Vagina (tissue), 2 donors: ENCODE measurements at regions not wholly inside any gene's neighbourhood (a gene's known extent, or its start where the extent isn't known, plus 50 kb on each side); places are given as distances from the start of the nearest gene placed in this dataset.

ENCODE experiments used
- DNase-seq, 2 donors: peaks; one replicate each; pipeline ENCODE4 v3.0.0-alpha.2; 2017; ENCODE audit errors: extremely low spot score in 2 of 2
- H3K27ac ChIP-seq: fragments of 200-600 bp; sonication (generic); one replicate; pipeline ENCODE4 v1.5.1; 2019
- H3K27me3 ChIP-seq: fragments of 200-600 bp; sonication (generic); one replicate; pipeline ENCODE4 v1.5.1; 2019
- H3K36me3 ChIP-seq, 2 donors: fragments of 200-600 bp; sonication (generic); one replicate each; pipeline ENCODE4 v1.5.1; 2017 to 2019
- H3K4me1 ChIP-seq: fragments of 200-600 bp; sonication (generic); one replicate; pipeline ENCODE4 v1.5.1; 2019
- H3K4me3 ChIP-seq, 2 donors: fragments of 200-600 bp; sonication (generic); 1 replicate in 1 of 2; 2 replicates in 1 of 2; pipeline ENCODE4 v1.5.1; 2016 to 2019
- H3K9me3 ChIP-seq: fragments of 200-600 bp; sonication (generic); one replicate; pipeline ENCODE4 v1.5.1; 2019
- CTCF ChIP-seq, 3 experiments: fragments of 450-650 bp in 2 of 3; fragments of 200-600 bp in 1 of 3; sonication (generic) in 1 of 3; IDR thresholded peaks; one replicate each; pipeline ENCODE4 v1.5.1; 2017 to 2019; ENCODE audit warnings: antibody characterized with exemption in 3 of 3, mild to moderate bottlenecking in 2 of 3, moderate library complexity in 2 of 3
- POLR2A ChIP-seq, 2 donors: fragments of 450-650 bp; IDR thresholded peaks; one replicate each; pipeline ENCODE4 v1.6.1; 2017; ENCODE audit warnings: antibody characterized with exemption in 2 of 2, mild to moderate bottlenecking in 2 of 2, moderate library complexity in 2 of 2
- POLR2AphosphoS5 ChIP-seq, 2 donors: sonication (generic); formaldehyde crosslinking; IDR thresholded peaks; one replicate each; pipeline ENCODE4 v1.9.0; 2017; ENCODE audit warnings: antibody characterized with exemption in 2 of 2, mild to moderate bottlenecking in 2 of 2, low read depth in 1 of 2; ENCODE audit not compliant: insufficient read depth in 1 of 2
- intact Hi-C: fragments of 100-400 bp; cut with DNase I; formaldehyde crosslinking; loops from one replicate; pipeline ENCODE4 v1.15.1; 2023

GRCh38 chr7:112892263-112892662 is 102.1 kb upstream of the TMEM168 start:
- TF ChIP-seq POLR2A (IDR thresholded peaks at IDR 0.05) (no peak), POLR2AphosphoS5 (IDR thresholded peaks at IDR 0.05; ENCODE audit: insufficient read depth in 1 of 2, low read depth in 1 of 2) (no peak), CTCF (IDR thresholded peaks at IDR 0.05) (no peak)
- no peaks in the 10 kb centered on the region for H3K4me1 ChIP-seq
- H3K36me3 ChIP-seq: no peaks in the 10 kb centered on the region
- intact Hi-C loops: no loop called here
- no peak for DNase-seq
- H3K27me3 ChIP-seq: no peaks in the 10 kb centered on the region
- no peaks in the 10 kb centered on the region for H3K9me3 ChIP-seq
- no peak overlapping the region for H3K4me3 ChIP-seq
- no peak overlapping the region for H3K27ac ChIP-seq

GRCh38 chr7:112891698-112892097 is 101.5 kb upstream of the TMEM168 start:
- H3K4me1 ChIP-seq: no peaks in the 10 kb centered on the region
- no peaks in the 10 kb centered on the region for H3K27me3 ChIP-seq
- H3K9me3 ChIP-seq: no peaks in the 10 kb centered on the region
- intact Hi-C loops: no loop called here
- no peak overlapping the region for H3K27ac ChIP-seq
- no peak overlapping the region for H3K4me3 ChIP-seq
- no peaks in the 10 kb centered on the region for H3K36me3 ChIP-seq
- TF ChIP-seq POLR2A (IDR thresholded peaks at IDR 0.05): no peak
- TF ChIP-seq POLR2AphosphoS5 (IDR thresholded peaks at IDR 0.05; ENCODE audit: insufficient read depth in 1 of 2, low read depth in 1 of 2): no peak
- no peak for TF ChIP-seq CTCF (IDR thresholded peaks at IDR 0.05)
- DNase-seq: no peak

- H3K36me3 ChIP-seq: no peaks in the 10 kb centered on the region
- H3K4me3 ChIP-seq: no peak overlapping the region
- H3K4me1 ChIP-seq: no peaks in the 10 kb centered on the region
- no peak for DNase-seq
- no peaks in the 10 kb centered on the region for H3K9me3 ChIP-seq
- intact Hi-C loops: no loop called here
- TF ChIP-seq POLR2AphosphoS5 (IDR thresholded peaks at IDR 0.05; ENCODE audit: insufficient read depth in 1 of 2, low read depth in 1 of 2) (no peak), CTCF (IDR thresholded peaks at IDR 0.05) (no peak), POLR2A (IDR thresholded peaks at IDR 0.05) (no peak)
- H3K27me3 ChIP-seq: no peaks in the 10 kb centered on the region
- no peak overlapping the region for H3K27ac ChIP-seq
Observed at GRCh38 chr7:112889834-112890438, 99.7 kb upstream of the TMEM168 start.

- intact Hi-C loops: no loop called here
- no peaks in the 10 kb centered on the region for H3K9me3 ChIP-seq
- no peaks in the 10 kb centered on the region for H3K36me3 ChIP-seq
- TF ChIP-seq POLR2A (IDR thresholded peaks at IDR 0.05) (no peak), POLR2AphosphoS5 (IDR thresholded peaks at IDR 0.05; ENCODE audit: insufficient read depth in 1 of 2, low read depth in 1 of 2) (no peak)
- H3K4me1 ChIP-seq: no peaks in the 10 kb centered on the region
- H3K27ac ChIP-seq: no peak overlapping the region
- no peak for DNase-seq
- H3K4me3 ChIP-seq: no peak overlapping the region
- H3K27me3 ChIP-seq: no peaks in the 10 kb centered on the region
Observed at GRCh38 chr7:112889268-112889667, 99.1 kb upstream of the TMEM168 start.

GRCh38 chr7:112888781-112889180 is 98.6 kb upstream of the TMEM168 start:
- Histone ChIP-seq H3K27me3 (no peaks in the 10 kb centered on the region), H3K36me3 (no peaks in the 10 kb centered on the region), H3K27ac (no peak overlapping the region), H3K9me3 (no peaks in the 10 kb centered on the region), H3K4me3 (no peak overlapping the region), H3K4me1 (no peaks in the 10 kb centered on the region)
- intact Hi-C loops: no loop called here
- TF ChIP-seq CTCF (IDR thresholded peaks at IDR 0.05): no peak
- TF ChIP-seq POLR2A (IDR thresholded peaks at IDR 0.05): no peak
- no peak for TF ChIP-seq POLR2AphosphoS5 (IDR thresholded peaks at IDR 0.05; ENCODE audit: insufficient read depth in 1 of 2, low read depth in 1 of 2)
- no peak for DNase-seq
